ENCODE measurements at regions not wholly inside any gene's neighbourhood (a gene's known extent, or its start where the extent isn't known, plus 50 kb on each side); places are given as distances from the start of the nearest gene placed in this dataset.

DNA sequence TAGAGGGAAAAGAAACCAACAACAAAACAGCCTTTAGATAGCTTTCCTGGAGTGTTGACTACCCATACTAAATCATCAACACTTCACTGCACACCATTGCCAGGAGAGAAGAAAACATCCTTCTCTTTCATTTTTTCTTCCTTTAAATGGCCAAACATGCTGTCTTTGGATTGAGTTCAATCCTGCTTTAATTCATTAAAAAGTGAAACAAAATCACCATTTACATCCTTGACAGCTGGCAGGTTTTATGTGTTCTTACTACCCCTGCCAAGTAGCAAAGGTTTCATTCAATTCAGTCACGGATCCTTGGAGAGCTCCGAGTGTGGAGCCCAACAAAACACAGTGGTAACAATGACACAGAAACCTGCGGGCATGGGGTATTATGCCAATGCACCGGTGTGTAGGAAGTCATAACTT is 568.3 kb downstream of the ANKRD50 start:
- TF ChIP-seq, protein P1, sequence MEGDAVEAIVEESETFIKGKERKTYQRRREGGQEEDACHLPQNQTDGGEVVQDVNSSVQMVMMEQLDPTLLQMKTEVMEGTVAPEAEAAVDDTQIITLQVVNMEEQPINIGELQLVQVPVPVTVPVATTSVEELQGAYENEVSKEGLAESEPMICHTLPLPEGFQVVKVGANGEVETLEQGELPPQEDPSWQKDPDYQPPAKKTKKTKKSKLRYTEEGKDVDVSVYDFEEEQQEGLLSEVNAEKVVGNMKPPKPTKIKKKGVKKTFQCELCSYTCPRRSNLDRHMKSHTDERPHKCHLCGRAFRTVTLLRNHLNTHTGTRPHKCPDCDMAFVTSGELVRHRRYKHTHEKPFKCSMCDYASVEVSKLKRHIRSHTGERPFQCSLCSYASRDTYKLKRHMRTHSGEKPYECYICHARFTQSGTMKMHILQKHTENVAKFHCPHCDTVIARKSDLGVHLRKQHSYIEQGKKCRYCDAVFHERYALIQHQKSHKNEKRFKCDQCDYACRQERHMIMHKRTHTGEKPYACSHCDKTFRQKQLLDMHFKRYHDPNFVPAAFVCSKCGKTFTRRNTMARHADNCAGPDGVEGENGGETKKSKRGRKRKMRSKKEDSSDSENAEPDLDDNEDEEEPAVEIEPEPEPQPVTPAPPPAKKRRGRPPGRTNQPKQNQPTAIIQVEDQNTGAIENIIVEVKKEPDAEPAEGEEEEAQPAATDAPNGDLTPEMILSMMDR (IDR thresholded peaks at IDR 0.05; ENCODE audit: insufficient read depth, low read depth, low read length): no peak
- ChIA-PET POLR2A (no interaction called here), CTCF (no interaction called here)
- Histone ChIP-seq H3K36me3 (ENCODE audit: control insufficient read depth, insufficient read depth, low read length) (no peaks in the 10 kb centered on the region), H3K4me3 (ENCODE audit: low read depth, low read length) (no peak overlapping the region), H3K27me3 (ENCODE audit: control insufficient read depth, insufficient read depth, low read length) (no peaks in the 10 kb centered on the region)
- DNase-seq (ENCODE audit: low read depth): no peak

GRCh38 chr4:124146068-124146467 is 566.5 kb downstream of the ANKRD50 start:
- H3K36me3 ChIP-seq (ENCODE audit: control insufficient read depth, insufficient read depth, low read length): no peaks in the 10 kb centered on the region
- TF ChIP-seq, protein P1 (IDR thresholded peaks at IDR 0.05; ENCODE audit: insufficient read depth, low read depth, low read length): no peak
- CTCF ChIA-PET: interaction anchor here (0.9 kb wide), 1 partner anchor 68 kb away, joined by 3 read pairs; no protein-coding TSS in a partner anchor
- POLR2A ChIA-PET: no interaction called here
- no peak for DNase-seq (ENCODE audit: low read depth)
- H3K27me3 ChIP-seq (ENCODE audit: control insufficient read depth, insufficient read depth, low read length): no peaks in the 10 kb centered on the region
- no peak overlapping the region for H3K4me3 ChIP-seq (ENCODE audit: low read depth, low read length)

DNA sequence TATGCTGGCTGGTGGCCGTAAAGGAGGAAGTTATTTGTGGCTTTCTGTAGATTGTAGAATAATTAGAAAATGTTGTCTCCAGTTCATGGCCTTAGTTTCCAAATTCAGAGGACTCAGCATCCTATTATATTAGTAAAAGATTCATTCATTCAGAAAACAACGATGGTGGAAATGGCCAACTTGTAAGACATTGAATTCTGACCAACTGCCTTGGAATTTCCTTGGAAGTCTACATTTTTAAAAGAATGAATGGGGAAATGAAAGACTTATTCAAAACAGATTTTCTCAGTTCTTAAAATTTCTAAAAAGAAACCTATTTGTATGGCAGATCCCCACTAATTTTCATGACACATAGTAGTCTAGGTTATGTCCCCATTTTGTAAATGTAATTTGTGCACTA is 561.5 kb downstream of the ANKRD50 start:
- Histone ChIP-seq H3K4me3 (ENCODE audit: low read depth, low read length) (no peak overlapping the region), H3K27me3 (ENCODE audit: control insufficient read depth, insufficient read depth, low read length) (no peaks in the 10 kb centered on the region), H3K36me3 (ENCODE audit: control insufficient read depth, insufficient read depth, low read length) (no peaks in the 10 kb centered on the region)
- CTCF ChIA-PET: no interaction called here
- no peak for DNase-seq (ENCODE audit: low read depth)
- POLR2A ChIA-PET: no interaction called here
- TF ChIP-seq, protein P1 (IDR thresholded peaks at IDR 0.05; ENCODE audit: insufficient read depth, low read depth, low read length): no peak

GRCh38 chr4:124152132-124152531 is 560.4 kb downstream of the ANKRD50 start:
- no peak for DNase-seq (ENCODE audit: low read depth)
- Histone ChIP-seq H3K36me3 (ENCODE audit: control insufficient read depth, insufficient read depth, low read length) (no peaks in the 10 kb centered on the region), H3K27me3 (ENCODE audit: control insufficient read depth, insufficient read depth, low read length) (no peaks in the 10 kb centered on the region), H3K4me3 (ENCODE audit: low read depth, low read length) (no peak overlapping the region)
- ChIA-PET CTCF (no interaction called here), POLR2A (no interaction called here)
- TF ChIP-seq, protein P1 (IDR thresholded peaks at IDR 0.05; ENCODE audit: insufficient read depth, low read depth, low read length): no peak

DNA sequence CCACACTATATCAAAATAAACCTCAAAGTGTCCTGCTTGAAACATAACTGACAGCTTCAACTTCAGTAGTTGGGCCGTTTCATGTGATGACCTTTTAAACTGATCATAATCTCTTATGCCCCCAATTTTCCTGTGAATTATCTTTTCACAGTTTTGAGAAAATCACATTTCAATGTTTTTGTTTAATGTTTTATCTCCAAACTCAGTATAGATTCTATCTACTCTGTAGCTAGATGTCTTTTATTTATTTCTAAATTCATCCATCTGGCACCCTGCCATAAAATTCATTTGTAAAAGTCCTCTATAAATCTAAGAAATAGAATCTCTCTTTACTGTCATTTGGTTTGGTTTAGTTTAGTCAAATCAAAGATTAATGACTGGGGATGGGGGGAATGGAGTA is 557.3 kb downstream of the ANKRD50 start:
- H3K4me3 ChIP-seq (ENCODE audit: low read depth, low read length): no peak overlapping the region
- TF ChIP-seq, protein P1 (IDR thresholded peaks at IDR 0.05; ENCODE audit: insufficient read depth, low read depth, low read length): no peak
- no peak for DNase-seq (ENCODE audit: low read depth)

More for the DNA sequence above, 557.3 kb downstream of the ANKRD50 start:
- Histone ChIP-seq H3K27me3 (ENCODE audit: control insufficient read depth, insufficient read depth, low read length) (no peaks in the 10 kb centered on the region), H3K36me3 (ENCODE audit: control insufficient read depth, insufficient read depth, low read length) (no peaks in the 10 kb centered on the region)
- CTCF ChIA-PET: no interaction called here
- POLR2A ChIA-PET: no interaction called here
